Heart right ventricle (tissue), 16 donors: ENCODE measurements at regions not wholly inside any gene's neighbourhood (a gene's known extent, or its start where the extent isn't known, plus 50 kb on each side); places are given as distances from the start of the nearest gene placed in this dataset.

Experiments used
- ATAC-seq, 8 donors: fragments of 200-7000 bp; cut with Tn5 transposase; one replicate each; pipeline ENCODE4 v1.9.1; 2020; ENCODE audit warnings: mild to moderate bottlenecking in 8 of 8, moderate library complexity in 8 of 8, moderate number of reproducible peaks in 1 of 8
- DNase-seq, 2 donors: peaks; one replicate each; pipeline ENCODE4 v3.0.0-alpha.2; 2020
- H3K27ac ChIP-seq, 10 donors: fragments of 200-600 bp; sonication (generic) in 2 of 10; one replicate each; pipeline versions ENCODE4 v1.5.0 to v1.8.0; 2020 to 2022; ENCODE audit warnings: mild to moderate bottlenecking in 3 of 10
- H3K27me3 ChIP-seq, 7 donors: fragments of 200-600 bp; one replicate each; pipeline ENCODE4 v1.8.0; 2021 to 2022; ENCODE audit warnings: mild to moderate bottlenecking in 2 of 7
- H3K36me3 ChIP-seq, 9 donors: fragments of 200-600 bp; sonication (generic) in 1 of 9; one replicate each; pipeline versions ENCODE4 v1.5.0 to v1.8.0; 2020 to 2022; ENCODE audit warnings: mild to moderate bottlenecking in 2 of 9
- H3K4me1 ChIP-seq, 9 donors: fragments of 200-600 bp; sonication (generic) in 1 of 9; one replicate each; pipeline versions ENCODE4 v1.5.0 to v1.8.0; 2020 to 2022; ENCODE audit warnings: mild to moderate bottlenecking in 4 of 9
- H3K4me3 ChIP-seq, 10 donors: fragments of 200-600 bp; sonication (generic) in 2 of 10; one replicate each; pipeline versions ENCODE4 v1.5.0 to v1.8.0; 2020 to 2022; ENCODE audit warnings: mild to moderate bottlenecking in 7 of 10, moderate library complexity in 2 of 10
- H3K9me3 ChIP-seq, 11 donors: fragments of 200-600 bp in 10 of 11; sonication (generic) in 2 of 11; one replicate each; pipeline versions ENCODE4 v1.5.0 to v1.8.0; 2013 to 2022; ENCODE audit warnings: mild to moderate bottlenecking in 2 of 11, control low read depth in 1 of 11, moderate library complexity in 1 of 11
- CTCF ChIP-seq, 9 donors: fragments of 200-600 bp; sonication (generic) in 2 of 9; IDR thresholded peaks; one replicate each; pipeline versions ENCODE4 v1.5.0 to v1.8.0; 2021 to 2022; ENCODE audit warnings: antibody characterized with exemption in 9 of 9, mild to moderate bottlenecking in 5 of 9, moderate library complexity in 1 of 9
- WGBS, 2 donors: extraction: QIAGEN DNeasy Blood & Tissue Kit; methylation state at CpG; one replicate each; pipeline ENCODE4 v1.1.7; 2013; ENCODE audit warnings: inconsistent platforms in 1 of 2; 5-methylcytosine and 5-hydroxymethylcytosine counted together
- intact Hi-C, 10 donors: fragments of 100-400 bp; cut with DNase I; formaldehyde crosslinking; loops; one replicate each; pipeline versions ENCODE4 v1.11.1 to v1.14.2; 2022
- donor health status: Arrhythmogenic right ventricular cardiomyopathy.
- donor health status: ischemic (EF 13 %, LVEDD 7.1; RV severe dilation, severe dysfunction).
- donor health status: healthy with polysubstance abuse.
- donor health status: DM: no; HTN: yes; CAD: no.
- donor health status: DM: no; HTN: no; CAD: no.
- donor health status: ischemic (EF 25% LVEDD 6.9; RV normal size, moderate dysfunction).
- donor health status: ischemic (EF 25% LVEDD 5.7; RV mildly dilated, moderate dysfunction).
- donor health status: healthy.
- donor health status: DM: yes; HTN: yes; CAD: no.
- donor health status: Ischemic cardiomyopathy.
- donor health status: ischemic (EF 35%, LVEDD 5.7; RV mildly dilated, moderate dysfunction).
- donor health status: nonischemic (EF 11% LVEDD 7.7; RV severe dilation, severe dysfunction).
- donor health status: DM: yes; HTN: yes; CAD: no.
- donor health status: PGD.
- donor health status: ischemic (EF 29% LVEDD 5.4; RV normal size, mild dysfunction).
- donor health status: nonischemic (EF 23%, LVEDD 6.1; RV moderate dilation, normal function).

- TF ChIP-seq CTCF (IDR thresholded peaks at IDR 0.05), result no peak
- no peaks in the 10 kb centered on the region for H3K4me1 ChIP-seq
- ATAC-seq, result no peak
- 84 to 86% methylated on average over 9 of the region's 9 CpGs for WGBS, 2 donors
- intact Hi-C loops, result no loop called here
- H3K27me3 ChIP-seq, result peaks cover 0 to 30% (median 15%) of the 10 kb centered on the region in 7 donors
- DNase-seq, result no peak
- no peak overlapping the region for H3K27ac ChIP-seq
- no peak overlapping the region for H3K4me3 ChIP-seq
- no peaks in the 10 kb centered on the region for H3K9me3 ChIP-seq
- H3K36me3 ChIP-seq, result no peaks in the 10 kb centered on the region
These were observed 283.9 kb downstream of the PBX3 start for GRCh38 chr9:126031116-126031515.

GRCh38 chr9:126032135-126032534, 285.0 kb downstream of the PBX3 start:
- intact Hi-C loops, result no loop called here

GRCh38 chr9:126033318-126033717, 286.1 kb downstream of the PBX3 start:
- no peaks in the 10 kb centered on the region for H3K36me3 ChIP-seq
- no peak for TF ChIP-seq CTCF (IDR thresholded peaks at IDR 0.05)
- ATAC-seq, result no peak
- H3K9me3 ChIP-seq, result no peaks in the 10 kb centered on the region
- no peak overlapping the region for H3K27ac ChIP-seq
- no peak for DNase-seq
- H3K4me1 ChIP-seq, result no peaks in the 10 kb centered on the region
- H3K27me3 ChIP-seq, result peaks cover 0 to 30% (median 15%) of the 10 kb centered on the region in 7 donors
- intact Hi-C loops, result no loop called here
- no peak overlapping the region for H3K4me3 ChIP-seq
- 68 to 77% methylated on average over 6 of the region's 6 CpGs for WGBS, 2 donors

More at GRCh38 chr9:126032135-126032534, 285.0 kb downstream of the PBX3 start:
- Histone ChIP-seq H3K4me1 (no peaks in the 10 kb centered on the region), H3K27me3 (peaks cover 0 to 30% (median 15%) of the 10 kb centered on the region in 7 donors), H3K4me3 (no peak overlapping the region), H3K36me3 (no peaks in the 10 kb centered on the region), H3K27ac (no peak overlapping the region), H3K9me3 (no peaks in the 10 kb centered on the region)
- DNase-seq, result no peak
- 81 to 83% methylated on average over 8 of the region's 8 CpGs for WGBS, 2 donors
- no peak for TF ChIP-seq CTCF (IDR thresholded peaks at IDR 0.05)
- no peak for ATAC-seq

- Histone ChIP-seq H3K27me3 (peaks cover 0 to 30% (median 15%) of the 10 kb centered on the region in 7 donors), H3K4me3 (no peak overlapping the region), H3K36me3 (no peaks in the 10 kb centered on the region), H3K4me1 (no peaks in the 10 kb centered on the region), H3K27ac (no peak overlapping the region), H3K9me3 (no peaks in the 10 kb centered on the region)
- TF ChIP-seq CTCF (IDR thresholded peaks at IDR 0.05), result no peak
- ATAC-seq (no peak), DNase-seq (no peak)
- 77 to 81% methylated on average over 4 of the region's 4 CpGs for WGBS, 2 donors
- intact Hi-C loops, result no loop called here
These were observed 286.8 kb downstream of the PBX3 start for GRCh38 chr9:126033956-126034355.
